RWPE1 (cell line): ENCODE measurements at regions not wholly inside any gene's neighbourhood (a gene's known extent, or its start where the extent isn't known, plus 50 kb on each side); places are given as distances from the start of the nearest gene placed in this dataset.

Experiments used
- CTCF ChIA-PET: fragments of 350-600 bp; sonication (Branson Sonifier 250); formaldehyde crosslinking; extraction: SDS; loops from one replicate; lab custom pipeline; 2021; lab: Yijun Ruan, JAX
- POLR2A ChIA-PET: fragments of 400-600 bp; formaldehyde crosslinking; extraction: SDS; loops from one replicate; lab custom pipeline; 2020; ENCODE audit warnings: antibody characterized with exemption; ENCODE audit not compliant: low non-redundant PET; lab: Yijun Ruan, JAX
- DNase-seq: peaks from one replicate; pipeline ENCODE4 v3.0.0; 2012; ENCODE audit warnings: low spot score
- H3K27ac ChIP-seq: fragments of 450-650 bp; 2 replicates; pipeline ENCODE4 v1.5.1; 2017
- TF ChIP-seq, protein P1 (sequence below): fragments of 450-650 bp; conservative IDR thresholded peaks from 2 replicates; pipeline ENCODE4 v1.5.1; 2017; ENCODE audit warnings: low read depth, mild to moderate bottlenecking

DNA sequence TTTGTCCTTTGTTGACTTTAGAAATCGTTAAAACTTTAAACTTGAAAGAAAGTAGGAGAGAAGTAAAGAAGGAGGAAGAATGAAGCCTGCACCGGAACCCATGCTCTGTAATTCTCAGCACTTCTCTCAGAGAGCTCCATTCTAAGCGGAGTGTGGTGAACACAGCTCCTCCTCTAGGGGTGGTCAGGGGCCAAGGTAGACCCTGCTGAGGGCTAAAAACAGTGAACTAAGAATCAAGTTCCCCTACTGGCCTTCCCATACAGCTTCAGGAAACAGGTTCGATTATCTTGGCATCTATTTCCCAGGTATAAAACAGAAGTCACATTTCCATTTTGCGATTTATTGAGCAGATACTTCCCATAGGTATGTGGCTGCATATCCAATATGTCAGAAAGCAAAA, 92.7 kb upstream of the ASAP2 start:
- POLR2A ChIA-PET: no interaction called here
- CTCF ChIA-PET: interaction anchor here (1.5 kb wide), 1 partner anchor 241 kb away, joined by 9 read pairs; no protein-coding TSS in a partner anchor
- H3K27ac ChIP-seq: no peak overlapping the region; the same call in 1 of the 2 replicates
- TF ChIP-seq, protein P1, sequence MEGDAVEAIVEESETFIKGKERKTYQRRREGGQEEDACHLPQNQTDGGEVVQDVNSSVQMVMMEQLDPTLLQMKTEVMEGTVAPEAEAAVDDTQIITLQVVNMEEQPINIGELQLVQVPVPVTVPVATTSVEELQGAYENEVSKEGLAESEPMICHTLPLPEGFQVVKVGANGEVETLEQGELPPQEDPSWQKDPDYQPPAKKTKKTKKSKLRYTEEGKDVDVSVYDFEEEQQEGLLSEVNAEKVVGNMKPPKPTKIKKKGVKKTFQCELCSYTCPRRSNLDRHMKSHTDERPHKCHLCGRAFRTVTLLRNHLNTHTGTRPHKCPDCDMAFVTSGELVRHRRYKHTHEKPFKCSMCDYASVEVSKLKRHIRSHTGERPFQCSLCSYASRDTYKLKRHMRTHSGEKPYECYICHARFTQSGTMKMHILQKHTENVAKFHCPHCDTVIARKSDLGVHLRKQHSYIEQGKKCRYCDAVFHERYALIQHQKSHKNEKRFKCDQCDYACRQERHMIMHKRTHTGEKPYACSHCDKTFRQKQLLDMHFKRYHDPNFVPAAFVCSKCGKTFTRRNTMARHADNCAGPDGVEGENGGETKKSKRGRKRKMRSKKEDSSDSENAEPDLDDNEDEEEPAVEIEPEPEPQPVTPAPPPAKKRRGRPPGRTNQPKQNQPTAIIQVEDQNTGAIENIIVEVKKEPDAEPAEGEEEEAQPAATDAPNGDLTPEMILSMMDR: no peak
- DNase-seq: no peak

DNA sequence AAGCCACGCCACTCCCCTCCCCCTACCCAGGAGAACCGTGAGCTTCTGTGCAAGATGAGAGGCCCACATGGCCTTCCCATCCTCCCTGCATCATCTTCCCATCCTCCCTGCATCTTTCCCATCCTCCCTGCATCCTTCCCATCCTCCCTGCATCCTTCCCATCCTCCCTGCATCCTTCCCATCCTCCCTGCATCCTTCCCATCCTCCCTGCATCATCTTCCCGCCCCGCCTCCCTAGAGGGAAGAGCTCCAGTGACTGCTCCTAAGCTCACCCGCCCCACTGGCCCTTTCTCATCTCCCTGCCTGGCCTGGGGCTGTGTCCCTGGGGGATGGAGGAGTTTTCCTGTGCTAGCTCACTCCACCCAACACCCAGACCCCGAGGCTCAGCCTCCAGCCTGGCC, 93.3 kb upstream of the ASAP2 start:
- POLR2A ChIA-PET: no interaction called here
- DNase-seq: no peak
- CTCF ChIA-PET: no interaction called here
- TF ChIP-seq, protein P1: no peak
- H3K27ac ChIP-seq: peak overlapping the region; percentile 90

DNA sequence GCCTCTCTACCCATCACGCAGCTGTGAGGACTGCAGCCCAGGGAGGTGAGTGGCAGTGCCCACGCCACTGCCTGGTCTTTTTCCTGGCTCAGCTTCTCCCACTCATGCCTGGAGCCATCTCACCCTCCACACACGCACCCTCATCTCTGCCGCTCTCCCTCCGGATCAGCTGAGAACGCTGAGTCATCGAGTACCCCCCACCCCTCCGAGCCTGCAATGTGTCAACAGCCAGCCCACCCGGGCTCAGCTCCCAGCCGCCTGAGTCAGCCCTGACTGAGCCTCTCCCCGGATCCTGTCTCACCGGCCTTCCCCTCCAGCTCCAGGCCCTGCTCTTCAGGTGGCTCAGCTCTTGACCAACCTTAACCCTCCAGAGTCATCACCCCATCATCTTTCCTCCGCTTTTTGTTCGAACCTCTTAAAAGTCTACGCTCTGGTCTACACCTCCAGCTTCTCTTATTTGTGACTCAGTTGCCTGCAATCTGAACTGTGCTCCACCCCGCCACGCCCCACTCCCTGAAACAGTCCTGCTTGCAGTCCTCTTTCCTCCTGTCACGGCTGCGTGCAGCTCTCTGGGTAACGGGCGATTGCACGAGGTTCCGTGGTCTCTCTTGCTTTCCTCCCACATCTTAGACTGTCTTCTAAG, 94.4 kb upstream of the ASAP2 start:
- DNase-seq: peak; percentile 88
- ChIA-PET POLR2A (interaction anchor here (1.1 kb wide), 1 partner anchor 108 kb away, joined by 3 read pairs; no protein-coding TSS in a partner anchor), CTCF (no interaction called here)
- TF ChIP-seq, protein P1: no peak
- peak overlapping the region; percentile 90 for H3K27ac ChIP-seq

DNA sequence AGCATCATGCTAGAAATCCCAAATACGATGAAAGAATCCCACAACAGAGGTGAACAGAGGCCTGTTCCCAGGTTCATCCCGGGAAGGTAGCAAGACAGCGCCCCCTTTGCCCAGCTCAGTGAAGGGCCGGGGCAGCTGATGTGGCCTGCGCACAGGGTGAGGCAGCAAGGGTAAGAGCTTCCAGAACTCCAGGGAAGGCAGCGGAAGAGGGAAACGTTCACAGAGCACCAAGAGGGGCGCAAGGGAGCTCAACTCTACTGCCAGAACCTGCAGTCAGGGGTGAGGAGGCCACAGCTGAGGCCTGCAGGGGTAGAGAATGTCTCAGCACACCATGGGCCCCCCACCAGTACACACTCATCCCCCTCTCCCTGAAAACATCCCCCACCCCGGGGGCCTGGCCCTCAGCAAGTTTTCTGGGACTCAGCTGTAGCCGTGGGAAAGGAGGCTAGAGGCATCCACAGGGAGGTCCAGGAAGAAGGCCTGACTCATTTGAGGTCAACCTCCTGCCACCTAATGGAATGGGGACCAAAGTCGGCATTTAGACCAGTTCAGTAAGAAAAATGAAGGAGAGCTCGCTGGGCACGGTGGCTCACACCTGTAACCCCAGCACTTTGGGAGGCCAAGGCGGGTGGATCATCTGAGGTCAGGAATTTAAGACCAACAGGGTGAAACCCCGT, 95.6 kb upstream of the ASAP2 start:
- peak overlapping the region; percentile 90 for H3K27ac ChIP-seq
- TF ChIP-seq, protein P1: no peak
- POLR2A ChIA-PET: interaction anchor here (0.5 to 1.1 kb wide), 2 partner anchors 107 to 428 kb away, joined by 3 read pairs; no protein-coding TSS in a partner anchor
- CTCF ChIA-PET: interaction anchor here (0.7 kb wide), 1 partner anchor 27 kb away, joined by 4 read pairs; no protein-coding TSS in a partner anchor
- DNase-seq: no peak

DNA sequence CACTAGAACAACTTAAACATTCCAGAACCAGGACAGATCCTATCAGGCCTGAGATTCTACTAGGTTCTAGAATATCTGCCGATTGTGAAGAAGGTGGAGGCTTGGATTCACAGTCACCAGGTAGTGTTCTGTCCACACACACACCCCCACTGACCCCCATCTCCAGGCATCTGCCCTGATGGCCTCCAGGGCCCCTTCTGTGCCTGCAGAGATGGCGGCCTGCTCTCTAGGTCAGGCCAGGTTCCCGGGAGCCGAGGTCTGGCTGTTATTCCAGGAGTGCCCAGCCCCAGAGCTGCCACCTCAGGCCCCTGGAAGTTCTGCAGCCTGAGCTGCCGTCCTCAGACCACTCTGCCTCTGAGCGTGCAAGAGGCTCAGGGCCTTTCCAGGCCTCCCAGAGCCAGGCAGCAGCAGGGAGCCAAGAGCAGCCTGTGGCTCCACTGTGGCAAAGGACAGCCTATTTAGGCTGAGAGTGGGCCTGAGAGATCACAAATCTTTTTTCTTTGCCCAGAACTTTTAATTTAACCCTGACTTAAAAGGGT, 96.2 kb upstream of the ASAP2 start:
- peak overlapping the region; percentile 90 for H3K27ac ChIP-seq
- TF ChIP-seq, protein P1: no peak
- POLR2A ChIA-PET: no interaction called here
- no peak for DNase-seq
- CTCF ChIA-PET: interaction anchor here (0.7 kb wide), 1 partner anchor 28 kb away, joined by 4 read pairs; no protein-coding TSS in a partner anchor

DNA sequence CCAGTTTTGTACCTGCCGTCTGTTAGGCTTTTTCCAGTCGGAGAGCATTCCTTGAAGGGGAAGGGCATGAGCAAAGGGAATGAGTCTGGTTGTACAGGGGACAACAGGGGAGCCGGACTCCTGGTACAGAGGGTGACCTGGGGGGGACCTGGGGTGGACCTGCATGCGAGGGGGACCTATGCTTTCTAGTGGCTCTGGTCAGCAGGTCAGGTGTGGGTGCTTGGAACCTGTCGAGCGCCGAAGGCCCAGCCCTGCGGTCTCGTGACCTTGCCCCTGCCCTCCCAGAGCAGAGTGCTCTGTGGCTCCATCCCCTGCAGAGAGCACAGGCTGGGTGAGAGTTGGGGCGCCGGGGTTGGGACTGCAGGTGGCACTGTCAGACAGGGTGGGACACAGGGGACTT, 96.7 kb upstream of the ASAP2 start:
- ChIA-PET POLR2A (no interaction called here), CTCF (interaction anchor here (0.7 kb wide), 1 partner anchor 28 kb away, joined by 4 read pairs; no protein-coding TSS in a partner anchor)
- no peak for DNase-seq
- peak overlapping the region; percentile 90; the same call in 1 of the 2 replicates for H3K27ac ChIP-seq
- TF ChIP-seq, protein P1: no peak
